Upper lobe of right lung (tissue), 1 donor: ENCODE measurements at regions not wholly inside any gene's neighbourhood (a gene's known extent, or its start where the extent isn't known, plus 50 kb on each side); places are given as distances from the start of the nearest gene placed in this dataset.

ENCODE experiments used
- ATAC-seq: fragments of 200-7000 bp; cut with Tn5 transposase; one replicate; pipeline ENCODE4 v1.9.1; 2020; ENCODE audit warnings: mild to moderate bottlenecking, moderate library complexity
- DNase-seq: peaks from one replicate; pipeline ENCODE4 v3.0.0-alpha.2; 2020
- H3K27ac ChIP-seq: fragments of 200-600 bp; one replicate; pipeline ENCODE4 v1.8.0; 2022
- H3K27me3 ChIP-seq: fragments of 200-600 bp; one replicate; pipeline ENCODE4 v1.8.0; 2022; ENCODE audit warnings: mild to moderate bottlenecking
- H3K36me3 ChIP-seq: fragments of 200-600 bp; one replicate; pipeline ENCODE4 v1.8.0; 2022
- H3K4me1 ChIP-seq: fragments of 200-600 bp; one replicate; pipeline ENCODE4 v1.8.0; 2022
- H3K4me3 ChIP-seq: fragments of 200-600 bp; one replicate; pipeline ENCODE4 v1.8.0; 2022; ENCODE audit warnings: mild to moderate bottlenecking
- H3K9me3 ChIP-seq: fragments of 200-600 bp; one replicate; pipeline ENCODE4 v1.8.0; 2022
- intact Hi-C: fragments of 100-400 bp; cut with DNase I; formaldehyde crosslinking; loops from one replicate; pipeline ENCODE4 v1.11.0; 2022
- TF ChIP-seq, protein P1 (sequence below): fragments of 200-600 bp; IDR thresholded peaks from one replicate; pipeline ENCODE4 v1.8.0; 2022; ENCODE audit warnings: antibody characterized with exemption
- donor health status: DM: no; HTN: yes; CAD: no; lungs with severe emphysema.

DNA sequence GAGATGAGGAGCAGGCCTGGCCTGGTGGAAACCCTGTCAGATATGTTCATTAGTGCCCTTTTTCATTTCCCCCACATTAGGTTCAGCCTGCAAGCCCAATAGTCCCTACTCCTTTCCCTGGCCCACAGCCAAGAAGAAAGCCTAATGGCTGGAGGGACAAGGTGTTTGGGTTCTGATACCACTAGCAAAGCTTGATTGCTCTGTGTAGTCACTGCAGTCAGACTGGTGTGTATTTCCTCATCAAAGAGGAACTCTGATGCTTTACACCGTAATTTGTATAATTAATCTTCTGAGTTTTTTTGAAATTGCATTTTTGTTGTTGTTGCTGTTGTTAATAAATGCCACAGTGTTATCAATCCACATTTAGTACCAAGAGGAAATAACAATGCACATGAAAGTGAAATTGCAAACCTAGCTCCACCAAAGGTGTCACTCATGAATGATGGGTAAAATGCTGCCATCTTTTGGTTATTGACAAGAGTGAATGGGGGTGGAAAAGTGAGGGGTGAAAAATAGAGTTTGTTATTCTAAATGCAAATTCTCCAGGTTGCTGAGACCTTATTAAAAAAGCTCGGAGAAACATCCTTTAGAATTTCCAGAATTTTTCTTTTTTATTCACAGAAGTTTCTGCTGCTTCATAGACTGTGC is 320.2 kb upstream of the POU3F2 start:
- ATAC-seq: no peak
- Histone ChIP-seq H3K9me3 (no peaks in the 10 kb centered on the region), H3K4me3 (no peak overlapping the region), H3K27me3 (no peaks in the 10 kb centered on the region), H3K27ac (no peak overlapping the region), H3K36me3 (no peaks in the 10 kb centered on the region), H3K4me1 (no peaks in the 10 kb centered on the region)
- intact Hi-C loops: no loop called here
- TF ChIP-seq, protein P1, sequence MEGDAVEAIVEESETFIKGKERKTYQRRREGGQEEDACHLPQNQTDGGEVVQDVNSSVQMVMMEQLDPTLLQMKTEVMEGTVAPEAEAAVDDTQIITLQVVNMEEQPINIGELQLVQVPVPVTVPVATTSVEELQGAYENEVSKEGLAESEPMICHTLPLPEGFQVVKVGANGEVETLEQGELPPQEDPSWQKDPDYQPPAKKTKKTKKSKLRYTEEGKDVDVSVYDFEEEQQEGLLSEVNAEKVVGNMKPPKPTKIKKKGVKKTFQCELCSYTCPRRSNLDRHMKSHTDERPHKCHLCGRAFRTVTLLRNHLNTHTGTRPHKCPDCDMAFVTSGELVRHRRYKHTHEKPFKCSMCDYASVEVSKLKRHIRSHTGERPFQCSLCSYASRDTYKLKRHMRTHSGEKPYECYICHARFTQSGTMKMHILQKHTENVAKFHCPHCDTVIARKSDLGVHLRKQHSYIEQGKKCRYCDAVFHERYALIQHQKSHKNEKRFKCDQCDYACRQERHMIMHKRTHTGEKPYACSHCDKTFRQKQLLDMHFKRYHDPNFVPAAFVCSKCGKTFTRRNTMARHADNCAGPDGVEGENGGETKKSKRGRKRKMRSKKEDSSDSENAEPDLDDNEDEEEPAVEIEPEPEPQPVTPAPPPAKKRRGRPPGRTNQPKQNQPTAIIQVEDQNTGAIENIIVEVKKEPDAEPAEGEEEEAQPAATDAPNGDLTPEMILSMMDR: no peak
- DNase-seq: no peak

DNA sequence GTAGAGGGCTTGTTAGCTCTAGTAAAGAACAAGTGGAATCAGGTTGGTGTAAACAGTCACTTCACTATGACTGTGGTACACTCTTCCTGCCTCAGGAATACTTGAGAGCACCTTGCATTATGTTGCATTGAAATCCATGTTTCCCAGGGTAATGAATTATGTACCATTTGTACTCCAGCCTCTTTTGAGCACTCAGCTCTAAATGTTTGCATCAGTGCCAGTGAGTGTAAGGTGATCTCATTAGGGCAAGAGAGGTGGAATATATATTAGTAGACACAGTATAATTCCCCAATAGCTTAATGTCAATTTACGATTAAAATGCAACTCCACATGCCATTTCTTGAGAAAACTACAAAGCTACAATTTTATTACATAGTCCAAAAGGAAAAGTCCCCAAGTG is 319.6 kb upstream of the POU3F2 start:
- Histone ChIP-seq H3K27me3 (no peaks in the 10 kb centered on the region), H3K4me3 (no peak overlapping the region), H3K27ac (no peak overlapping the region), H3K36me3 (no peaks in the 10 kb centered on the region), H3K9me3 (no peaks in the 10 kb centered on the region), H3K4me1 (no peaks in the 10 kb centered on the region)
- no peak for DNase-seq
- TF ChIP-seq, protein P1: no peak
- no peak for ATAC-seq
- intact Hi-C loops: no loop called here

DNA sequence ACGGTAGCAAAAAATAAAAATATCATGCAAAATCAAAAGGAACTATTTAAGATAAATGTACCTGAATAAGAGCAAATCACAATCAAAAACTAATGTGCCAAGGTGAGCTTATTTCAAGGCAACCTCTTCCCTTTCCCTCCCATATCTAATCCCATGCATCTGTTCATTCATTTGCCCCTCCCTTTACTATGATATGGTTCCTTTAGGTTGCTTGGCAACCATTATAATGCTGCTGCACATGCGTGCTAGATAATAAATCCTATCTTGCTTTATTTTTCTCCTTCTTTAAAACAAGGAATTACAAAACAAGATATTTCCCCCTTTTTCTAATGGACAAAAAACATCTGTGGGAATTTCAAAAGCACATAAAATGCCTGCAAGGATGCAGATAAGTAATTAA is 318.2 kb upstream of the POU3F2 start:
- Histone ChIP-seq H3K4me3 (no peak overlapping the region), H3K27me3 (no peaks in the 10 kb centered on the region), H3K27ac (no peak overlapping the region), H3K36me3 (no peaks in the 10 kb centered on the region), H3K9me3 (no peaks in the 10 kb centered on the region), H3K4me1 (no peaks in the 10 kb centered on the region)
- no peak for ATAC-seq
- TF ChIP-seq, protein P1: no peak
- intact Hi-C loops: no loop called here
- DNase-seq: no peak

DNA sequence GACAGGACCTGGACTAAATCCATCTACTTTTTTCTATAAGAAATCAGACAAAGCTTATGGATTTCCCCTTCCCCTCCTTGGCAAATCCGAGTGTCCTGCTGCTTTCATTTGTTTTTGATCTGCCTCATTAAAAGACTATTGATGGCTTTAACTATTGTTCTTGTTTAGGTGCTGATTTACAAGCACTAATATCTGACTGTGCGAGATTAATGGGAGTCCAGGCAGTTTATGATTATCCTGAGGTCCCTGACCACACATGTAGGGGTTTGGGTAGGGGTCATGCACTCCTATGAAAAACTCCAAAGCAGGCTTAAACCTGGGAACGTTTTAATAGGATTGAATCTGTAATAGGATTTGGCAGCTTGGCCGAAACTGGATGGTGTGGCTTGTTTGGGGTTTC is 317.5 kb upstream of the POU3F2 start:
- no peak overlapping the region for H3K4me3 ChIP-seq
- intact Hi-C loops: no loop called here
- ATAC-seq (no peak), DNase-seq (no peak)
- TF ChIP-seq, protein P1: no peak
- H3K4me1 ChIP-seq: no peaks in the 10 kb centered on the region
- H3K36me3 ChIP-seq: no peaks in the 10 kb centered on the region
- H3K27ac ChIP-seq: no peak overlapping the region
- H3K27me3 ChIP-seq: no peaks in the 10 kb centered on the region
- H3K9me3 ChIP-seq: no peaks in the 10 kb centered on the region

- Histone ChIP-seq H3K4me3 (no peak overlapping the region), H3K36me3 (no peaks in the 10 kb centered on the region), H3K27me3 (no peaks in the 10 kb centered on the region), H3K27ac (no peak overlapping the region), H3K9me3 (no peaks in the 10 kb centered on the region), H3K4me1 (no peaks in the 10 kb centered on the region)
- TF ChIP-seq, protein P1: no peak
- ATAC-seq: no peak
- DNase-seq: no peak
- intact Hi-C loops: no loop called here
Observed at GRCh38 chr6:98525860-98526259, 308.5 kb upstream of the POU3F2 start.

DNA sequence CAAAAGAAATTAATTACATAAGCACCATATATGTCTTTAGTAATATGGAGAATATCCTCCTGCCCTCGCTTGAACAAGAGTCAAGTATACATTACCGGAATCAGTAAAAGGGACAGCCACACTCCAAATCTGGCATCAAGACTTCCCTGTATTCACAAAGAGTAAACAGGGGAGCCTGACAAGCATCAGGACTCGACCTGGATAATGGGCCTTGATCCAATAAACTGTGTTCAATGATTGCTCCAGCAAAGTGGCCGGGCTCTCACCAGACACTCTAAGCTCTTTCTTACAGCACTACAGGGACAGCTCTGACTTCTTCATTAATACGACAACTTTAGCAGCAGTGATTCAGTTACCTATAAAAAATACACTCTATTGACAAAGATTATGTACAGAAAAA is 307.9 kb upstream of the POU3F2 start:
- ATAC-seq (no peak), DNase-seq (no peak)
- Histone ChIP-seq H3K36me3 (no peaks in the 10 kb centered on the region), H3K4me1 (no peaks in the 10 kb centered on the region), H3K27ac (no peak overlapping the region), H3K4me3 (no peak overlapping the region), H3K27me3 (no peaks in the 10 kb centered on the region), H3K9me3 (no peaks in the 10 kb centered on the region)
- intact Hi-C loops: no loop called here
- TF ChIP-seq, protein P1: no peak
